Ascending aorta (tissue), 2 donors: ENCODE measurements at regions not wholly inside any gene's neighbourhood (a gene's known extent, or its start where the extent isn't known, plus 50 kb on each side); places are given as distances from the start of the nearest gene placed in this dataset.
"Not testable (repeated sequence)": the region's sequence is repeated elsewhere in the genome, so short reads cannot be mapped to it uniquely, and the experiment has no call there.

Source experiments
- DNase-seq, 2 donors: peaks; one replicate each; pipeline ENCODE4 v3.0.0-alpha.2; 2019; ENCODE audit warnings: low spot score in 2 of 2
- H3K27ac ChIP-seq, 2 donors: fragments of 200-600 bp; sonication (generic); one replicate each; pipeline ENCODE4 v1.5.1; 2016 to 2017; ENCODE audit warnings: mild to moderate bottlenecking in 1 of 2
- H3K27me3 ChIP-seq: fragments of 200-600 bp; sonication (generic); one replicate; pipeline ENCODE4 v1.5.1; 2017
- H3K36me3 ChIP-seq, 2 donors: fragments of 200-600 bp; sonication (generic); one replicate each; pipeline ENCODE4 v1.5.1; 2016
- H3K4me1 ChIP-seq, 2 donors: fragments of 200-600 bp; sonication (generic); one replicate each; pipeline ENCODE4 v1.5.1; 2016 to 2017; ENCODE audit warnings: mild to moderate bottlenecking in 1 of 2
- H3K4me3 ChIP-seq, 2 donors: fragments of 200-600 bp; sonication (generic); one replicate each; pipeline ENCODE4 v1.5.1; 2016 to 2017; ENCODE audit warnings: mild to moderate bottlenecking in 1 of 2
- H3K9me3 ChIP-seq, 2 donors: fragments of 200-600 bp; sonication (generic); one replicate each; pipeline ENCODE4 v1.5.1; 2016
- intact Hi-C: fragments of 100-400 bp; cut with DNase I; formaldehyde crosslinking; loops from one replicate; pipeline ENCODE4 v1.15.1; 2023
- TF ChIP-seq, protein P1 (sequence below), 3 experiments: fragments of 200-600 bp in 2 of 3; fragments of 450-650 bp in 1 of 3; sonication (generic) in 2 of 3; IDR thresholded peaks; one replicate each; pipeline ENCODE4 v1.5.1; 2016 to 2019; ENCODE audit warnings: antibody characterized with exemption in 3 of 3, mild to moderate bottlenecking in 1 of 3, moderate library complexity in 1 of 3

DNA sequence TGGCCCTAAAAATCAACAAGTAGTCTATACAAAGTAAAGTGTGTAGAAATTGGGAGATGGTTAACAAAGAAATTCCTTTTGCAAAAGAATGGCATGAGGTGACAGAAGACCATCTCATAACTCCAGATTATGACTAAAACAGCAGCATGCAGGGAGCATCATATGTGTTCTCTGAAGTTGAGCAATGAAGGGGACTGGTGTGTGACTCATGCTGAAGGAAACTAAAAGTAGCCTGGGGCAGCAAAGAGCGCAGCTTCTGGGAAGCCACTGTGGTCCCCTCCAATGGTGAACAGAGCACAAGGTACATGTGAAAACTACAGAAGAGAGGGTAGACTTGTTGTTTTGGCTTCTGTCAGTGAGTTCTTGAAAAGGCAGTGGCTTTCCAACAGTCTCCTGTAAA lies 133.4 kb downstream of the MACC1 start:
- no peaks in the 10 kb centered on the region for H3K36me3 ChIP-seq
- intact Hi-C loops: no loop called here
- H3K27ac ChIP-seq: no peak overlapping the region
- peak in 1 of 2 donors; percentile 65 for DNase-seq
- no peak overlapping the region for H3K4me3 ChIP-seq
- no peaks in the 10 kb centered on the region for H3K4me1 ChIP-seq
- H3K27me3 ChIP-seq: no peaks in the 10 kb centered on the region
- TF ChIP-seq, protein P1, sequence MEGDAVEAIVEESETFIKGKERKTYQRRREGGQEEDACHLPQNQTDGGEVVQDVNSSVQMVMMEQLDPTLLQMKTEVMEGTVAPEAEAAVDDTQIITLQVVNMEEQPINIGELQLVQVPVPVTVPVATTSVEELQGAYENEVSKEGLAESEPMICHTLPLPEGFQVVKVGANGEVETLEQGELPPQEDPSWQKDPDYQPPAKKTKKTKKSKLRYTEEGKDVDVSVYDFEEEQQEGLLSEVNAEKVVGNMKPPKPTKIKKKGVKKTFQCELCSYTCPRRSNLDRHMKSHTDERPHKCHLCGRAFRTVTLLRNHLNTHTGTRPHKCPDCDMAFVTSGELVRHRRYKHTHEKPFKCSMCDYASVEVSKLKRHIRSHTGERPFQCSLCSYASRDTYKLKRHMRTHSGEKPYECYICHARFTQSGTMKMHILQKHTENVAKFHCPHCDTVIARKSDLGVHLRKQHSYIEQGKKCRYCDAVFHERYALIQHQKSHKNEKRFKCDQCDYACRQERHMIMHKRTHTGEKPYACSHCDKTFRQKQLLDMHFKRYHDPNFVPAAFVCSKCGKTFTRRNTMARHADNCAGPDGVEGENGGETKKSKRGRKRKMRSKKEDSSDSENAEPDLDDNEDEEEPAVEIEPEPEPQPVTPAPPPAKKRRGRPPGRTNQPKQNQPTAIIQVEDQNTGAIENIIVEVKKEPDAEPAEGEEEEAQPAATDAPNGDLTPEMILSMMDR (IDR thresholded peaks at IDR 0.05): no peak
- no peaks in the 10 kb centered on the region for H3K9me3 ChIP-seq

DNA sequence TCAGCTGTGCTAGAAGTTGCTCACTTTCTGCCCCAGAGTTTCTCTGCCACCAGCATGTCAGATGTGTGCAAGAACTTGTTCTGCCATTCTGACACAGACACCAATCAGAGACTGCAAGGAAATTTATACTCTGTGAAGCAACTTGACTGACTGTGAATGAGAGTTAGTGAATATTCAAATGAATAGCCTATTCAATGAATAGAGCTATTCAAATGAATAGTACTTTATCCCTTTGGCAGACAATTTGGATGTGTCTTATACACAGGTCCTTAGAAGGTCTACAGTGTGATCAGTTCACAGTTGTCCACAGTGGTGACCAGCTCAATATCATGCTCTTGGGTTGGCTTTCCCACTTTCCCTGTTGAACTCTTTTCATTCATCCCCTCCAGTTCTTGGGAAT lies 138.1 kb downstream of the MACC1 start:
- no peak for DNase-seq
- TF ChIP-seq, protein P1 (IDR thresholded peaks at IDR 0.05): no peak
- intact Hi-C loops: no loop called here

DNA sequence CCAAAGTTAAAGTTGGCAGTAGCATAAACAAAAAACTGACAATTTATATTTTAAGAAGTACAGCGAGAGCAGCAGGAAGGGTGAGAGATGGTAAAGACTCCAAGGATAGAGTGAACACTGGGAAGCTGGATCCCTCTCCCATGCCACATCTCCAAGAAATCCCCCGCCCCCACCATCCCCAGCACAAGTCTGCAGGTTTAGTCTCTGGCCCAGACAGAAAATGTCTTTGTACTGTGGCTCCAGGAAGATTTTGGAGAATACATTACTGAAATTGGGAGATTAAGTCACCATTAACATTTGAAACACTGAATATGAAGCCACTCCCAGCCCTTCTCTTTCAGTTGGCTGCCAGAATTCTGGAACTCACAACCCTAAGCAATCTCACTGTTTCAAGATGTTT lies 140.3 kb downstream of the MACC1 start:
- no peaks in the 10 kb centered on the region for H3K36me3 ChIP-seq
- no peak for DNase-seq
- no peak overlapping the region for H3K4me3 ChIP-seq
- H3K4me1 ChIP-seq: no peaks in the 10 kb centered on the region
- intact Hi-C loops: no loop called here
- no peaks in the 10 kb centered on the region for H3K27me3 ChIP-seq
- TF ChIP-seq, protein P1 (IDR thresholded peaks at IDR 0.05): no peak
- H3K9me3 ChIP-seq: no peaks in the 10 kb centered on the region
- no peak overlapping the region for H3K27ac ChIP-seq

More for the DNA sequence above, 138.1 kb downstream of the MACC1 start:
- H3K4me3 ChIP-seq: no peak overlapping the region
- H3K27me3 ChIP-seq: no peaks in the 10 kb centered on the region
- no peaks in the 10 kb centered on the region for H3K36me3 ChIP-seq
- H3K4me1 ChIP-seq: no peaks in the 10 kb centered on the region
- no peaks in the 10 kb centered on the region for H3K9me3 ChIP-seq
- H3K27ac ChIP-seq: no peak overlapping the region

DNA sequence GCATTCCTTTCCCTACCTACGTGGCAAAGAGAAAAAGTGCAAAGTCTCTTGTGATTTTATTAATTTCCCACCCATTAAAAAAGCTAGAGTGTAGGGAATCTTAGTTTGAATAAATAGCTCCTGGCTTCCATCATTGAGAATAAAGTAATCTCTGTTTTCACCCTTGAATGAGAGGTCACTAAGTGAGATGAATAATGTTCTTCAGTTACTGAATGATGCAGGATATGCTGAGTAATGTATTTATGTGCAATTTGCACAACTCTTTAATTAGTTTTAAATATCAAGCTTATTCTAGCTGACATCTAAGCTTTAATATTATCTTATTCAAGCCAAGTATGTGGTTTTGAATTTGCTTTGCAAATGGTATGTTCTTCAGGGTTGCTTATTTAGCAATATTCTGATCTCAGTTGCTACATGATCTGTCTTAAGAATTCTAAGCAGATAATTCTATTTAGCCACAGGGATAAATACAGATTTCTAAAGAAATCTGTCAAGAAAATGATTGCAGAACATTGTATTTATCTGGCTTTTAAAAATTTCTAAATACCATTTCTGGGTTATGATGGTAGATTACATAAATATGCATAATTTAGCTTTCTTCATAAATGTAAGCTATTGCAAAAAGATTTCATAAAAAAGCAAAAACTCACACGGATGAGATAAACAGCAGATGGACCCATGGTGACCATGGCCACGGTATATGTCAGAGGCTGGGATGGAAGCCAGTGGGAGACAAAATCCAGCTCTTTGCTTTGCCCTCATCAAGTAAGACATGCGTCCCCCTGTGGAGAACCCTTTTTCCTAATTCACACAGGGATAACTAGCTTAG lies 141.0 kb downstream of the MACC1 start:
- Histone ChIP-seq H3K36me3 (no peaks in the 10 kb centered on the region), H3K9me3 (no peaks in the 10 kb centered on the region), H3K27ac (no peak overlapping the region), H3K27me3 (no peaks in the 10 kb centered on the region), H3K4me1 (no peaks in the 10 kb centered on the region), H3K4me3 (no peak overlapping the region)
- DNase-seq: no peak
- TF ChIP-seq, protein P1 (IDR thresholded peaks at IDR 0.05): no peak
- intact Hi-C loops: no loop called here

DNA sequence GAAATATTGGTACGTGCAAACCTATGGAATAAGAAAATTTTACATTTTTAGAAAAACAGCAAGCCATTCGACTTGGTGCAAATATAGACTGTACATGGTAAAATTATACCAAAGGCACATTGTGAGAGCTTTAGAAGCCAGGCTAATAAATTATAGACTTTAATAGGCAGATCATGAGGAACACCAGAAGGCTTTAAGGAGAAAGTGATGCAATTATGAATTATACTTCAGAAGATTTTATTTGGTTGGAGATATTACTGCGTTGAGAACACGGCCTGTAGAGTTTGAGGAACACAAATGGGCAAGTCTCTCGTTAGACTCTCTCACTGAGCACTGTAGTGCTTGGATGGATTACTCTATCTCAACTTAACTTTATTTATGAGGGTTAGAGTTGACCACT lies 141.7 kb downstream of the MACC1 start:
- H3K4me3 ChIP-seq: no peak overlapping the region
- no peaks in the 10 kb centered on the region for H3K9me3 ChIP-seq
- TF ChIP-seq, protein P1 (IDR thresholded peaks at IDR 0.05): no peak
- no peak overlapping the region for H3K27ac ChIP-seq
- DNase-seq: no peak
- no peaks in the 10 kb centered on the region for H3K36me3 ChIP-seq
- no peaks in the 10 kb centered on the region for H3K4me1 ChIP-seq
- intact Hi-C loops: no loop called here
- no peaks in the 10 kb centered on the region for H3K27me3 ChIP-seq

DNA sequence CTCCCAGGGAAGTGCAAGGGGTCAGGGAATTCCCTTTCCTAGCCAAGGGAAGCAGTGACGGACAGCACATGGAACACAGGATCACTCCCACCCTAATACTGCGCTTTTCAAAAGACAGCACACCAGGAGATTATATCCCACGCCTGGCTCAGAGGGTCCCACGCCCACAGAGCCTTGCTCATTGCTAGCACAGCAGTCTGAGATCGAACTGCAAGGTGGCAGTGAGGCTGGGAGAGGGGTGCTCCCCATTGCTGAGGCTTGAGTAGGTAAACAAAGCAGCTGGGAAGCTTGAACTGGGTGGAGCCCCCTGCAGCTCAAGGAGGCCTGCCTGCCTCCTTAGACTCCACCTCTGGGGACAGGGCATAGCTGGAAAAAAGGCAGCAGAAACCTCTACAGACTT lies 149.2 kb downstream of the MACC1 start:
- H3K4me3 ChIP-seq, intact Hi-C loops, H3K27ac ChIP-seq, H3K4me1 ChIP-seq, DNase-seq, H3K27me3 ChIP-seq, H3K9me3 ChIP-seq, H3K36me3 ChIP-seq: not testable (repeated sequence)
